GM10248 (cell line): ENCODE measurements at regions not wholly inside any gene's neighbourhood (a gene's known extent, or its start where the extent isn't known, plus 50 kb on each side); places are given as distances from the start of the nearest gene placed in this dataset.

Source experiments
- CTCF ChIA-PET: fragments of 300-600 bp; sonication (Branson Sonifier 250); formaldehyde crosslinking; extraction: SDS; loops from one replicate; lab custom pipeline; 2021; ENCODE audit warnings: antibody characterized with exemption; lab: Yijun Ruan, JAX
- POLR2A ChIA-PET: fragments of 350-650 bp; sonication (Branson Sonifier 250); formaldehyde crosslinking; extraction: SDS; loops from one replicate; lab custom pipeline; 2020; ENCODE audit warnings: antibody characterized with exemption; lab: Yijun Ruan, JAX
- DNase-seq: peaks from one replicate; pipeline ENCODE4 v3.0.0; 2012; ENCODE audit errors: extremely low spot score
- CTCF ChIP-seq: IDR thresholded peaks from 2 replicates; pipeline ENCODE4 v1.5.1; 2012; ENCODE audit warnings: mild to moderate bottlenecking, low read depth; ENCODE audit errors: extremely low read depth, missing control alignments, control extremely low read depth

GRCh38 chr4:162727232-162727631 is 439.5 kb downstream of the NAF1 start:
- ChIA-PET CTCF (no interaction called here), POLR2A (no interaction called here)
- no peak for TF ChIP-seq CTCF
- DNase-seq = no peak

- CTCF ChIA-PET = no interaction called here
Measured at GRCh38 chr4:162715401-162715800, 451.3 kb downstream of the NAF1 start.

GRCh38 chr4:162707962-162708361 is 458.7 kb downstream of the NAF1 start:
- ChIA-PET CTCF (no interaction called here), POLR2A (no interaction called here)
- DNase-seq = no peak
- no peak for TF ChIP-seq CTCF

More at GRCh38 chr4:162715401-162715800, 451.3 kb downstream of the NAF1 start:
- DNase-seq = no peak
- POLR2A ChIA-PET = no interaction called here
- TF ChIP-seq CTCF = no peak

GRCh38 chr4:162706632-162707031 is 460.1 kb downstream of the NAF1 start:
- ChIA-PET POLR2A (no interaction called here), CTCF (no interaction called here)
- TF ChIP-seq CTCF = no peak
- DNase-seq = no peak

GRCh38 chr4:162706051-162706450 is 460.6 kb downstream of the NAF1 start:
- DNase-seq = no peak
- ChIA-PET CTCF (no interaction called here), POLR2A (no interaction called here)

GRCh38 chr4:162705130-162705803 is 461.4 kb downstream of the NAF1 start:
- CTCF ChIA-PET = no interaction called here
- no peak for TF ChIP-seq CTCF
- no peak for DNase-seq
- POLR2A ChIA-PET = no interaction called here

More at GRCh38 chr4:162706051-162706450, 460.6 kb downstream of the NAF1 start:
- TF ChIP-seq CTCF = no peak
